Mucosa of descending colon (tissue), 3 donors: ENCODE measurements at regions not wholly inside any gene's neighbourhood (a gene's known extent, or its start where the extent isn't known, plus 50 kb on each side); places are given as distances from the start of the nearest gene placed in this dataset.
A peak's percentile ranks its signal among the peaks of the same experiment; 100 is the strongest.

Source experiments
- ATAC-seq: fragments of 200-7000 bp; cut with Tn5 transposase; one replicate; pipeline ENCODE4 v1.9.1; 2020; ENCODE audit warnings: mild to moderate bottlenecking, moderate library complexity
- DNase-seq, 3 donors: peaks; one replicate each; pipeline ENCODE4 v3.0.0-alpha.2; 2020
- H3K36me3 ChIP-seq: fragments of 200-600 bp; one replicate; pipeline ENCODE4 v1.8.0; 2021; ENCODE audit warnings: low read depth, mild to moderate bottlenecking
- H3K4me1 ChIP-seq: fragments of 200-600 bp; one replicate; pipeline ENCODE4 v1.8.0; 2021; ENCODE audit warnings: low read depth, mild to moderate bottlenecking
- H3K4me3 ChIP-seq: fragments of 200-600 bp; one replicate; pipeline ENCODE4 v1.8.0; 2021; ENCODE audit warnings: mild to moderate bottlenecking
- H3K9me3 ChIP-seq: fragments of 200-600 bp; one replicate; pipeline ENCODE4 v1.8.0; 2021; ENCODE audit warnings: mild to moderate bottlenecking
- CTCF ChIP-seq: fragments of 200-600 bp; IDR thresholded peaks from one replicate; pipeline ENCODE4 v1.8.0; 2022; ENCODE audit warnings: antibody characterized with exemption, mild to moderate bottlenecking
- intact Hi-C, 2 donors: fragments of 100-400 bp; cut with DNase I in 1 of 2; cut with micrococcal nuclease in 1 of 2; formaldehyde crosslinking; loops; one replicate each; pipeline versions ENCODE4 v1.11.0 to v1.11.1; 2022; cut with DNase I, micrococcal nuclease
- donor health status: DM: no; HTN: no; CAD: no; lungs with moderate emphysema.
- donor health status: DM: no; HTN: no; CAD: no.
- donor health status: DM: no; HTN: yes; CAD: no.

DNA sequence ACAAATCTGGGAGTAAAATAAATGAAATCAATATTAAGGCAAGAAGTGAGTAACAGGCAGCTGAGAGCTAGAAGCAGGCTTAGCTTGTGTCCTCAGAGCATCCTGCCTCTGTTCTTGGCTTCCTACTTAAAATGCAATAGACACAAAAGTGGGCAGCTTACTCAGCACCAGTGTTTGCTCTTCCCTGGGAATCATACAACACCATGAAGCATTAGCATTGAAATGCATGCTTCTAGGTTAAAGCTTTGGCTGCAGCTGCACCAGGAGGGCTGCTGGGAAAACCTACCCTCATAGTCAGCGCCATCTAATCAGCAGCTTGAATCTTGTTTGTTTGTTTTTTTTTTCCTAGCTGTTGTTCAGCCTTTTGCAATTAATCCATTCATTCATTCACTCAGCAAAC lies 104.2 kb upstream of the VWC2 start:
- Histone ChIP-seq H3K9me3 (no peaks in the 10 kb centered on the region), H3K36me3 (no peaks in the 10 kb centered on the region), H3K4me1 (no peaks in the 10 kb centered on the region), H3K4me3 (no peak overlapping the region)
- no peak for DNase-seq
- intact Hi-C loops = no loop called here
- no peak for ATAC-seq
- no peak for TF ChIP-seq CTCF

DNA sequence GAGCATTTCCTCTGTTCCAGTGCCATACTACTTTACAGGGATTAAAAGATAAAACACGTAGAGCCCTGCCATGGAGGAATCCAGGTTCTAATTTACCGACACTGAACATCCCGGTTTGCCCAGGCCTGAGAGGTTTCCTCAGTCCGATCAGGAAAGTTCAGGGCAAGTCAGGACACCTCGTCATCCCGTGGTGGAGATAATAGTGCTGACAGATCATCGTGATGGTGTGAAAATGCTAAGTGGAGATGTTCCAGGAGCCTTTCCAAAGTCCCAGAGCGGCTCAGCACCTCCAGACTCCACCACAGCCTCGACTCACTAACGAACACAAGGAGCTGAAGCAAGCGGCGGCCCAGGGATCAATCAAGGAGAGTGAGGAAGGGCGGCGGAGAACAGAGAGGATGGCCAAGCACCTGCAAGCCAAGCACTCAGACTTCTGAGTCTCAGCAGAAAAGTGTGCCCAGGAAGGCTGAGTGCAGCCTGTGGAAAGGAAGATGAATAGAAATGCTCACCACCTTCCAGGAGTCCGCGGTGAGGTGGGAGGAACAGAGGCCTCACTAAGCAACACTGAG lies 103.7 kb upstream of the VWC2 start:
- no peak for ATAC-seq

GRCh38 chr7:49670991-49671390 lies 102.4 kb upstream of the VWC2 start:
- Histone ChIP-seq H3K9me3 (no peaks in the 10 kb centered on the region), H3K4me1 (no peaks in the 10 kb centered on the region), H3K4me3 (no peak overlapping the region), H3K36me3 (no peaks in the 10 kb centered on the region)
- no peak for DNase-seq
- peak; percentile 33 for ATAC-seq
- no peak for TF ChIP-seq CTCF
- intact Hi-C loops = no loop called here

More for the DNA sequence above, 103.7 kb upstream of the VWC2 start:
- no peaks in the 10 kb centered on the region for H3K4me1 ChIP-seq
- DNase-seq = no peak
- no peak for TF ChIP-seq CTCF
- no peaks in the 10 kb centered on the region for H3K9me3 ChIP-seq
- intact Hi-C loops = no loop called here
- H3K36me3 ChIP-seq = no peaks in the 10 kb centered on the region
- H3K4me3 ChIP-seq = no peak overlapping the region

- no peak for TF ChIP-seq CTCF
- H3K4me3 ChIP-seq = no peak overlapping the region
- ATAC-seq = no peak
- no peaks in the 10 kb centered on the region for H3K9me3 ChIP-seq
- no peaks in the 10 kb centered on the region for H3K4me1 ChIP-seq
- intact Hi-C loops = no loop called here
- DNase-seq = no peak
- no peaks in the 10 kb centered on the region for H3K36me3 ChIP-seq
These were observed 80.9 kb upstream of the VWC2 start for GRCh38 chr7:49692516-49692915.

DNA sequence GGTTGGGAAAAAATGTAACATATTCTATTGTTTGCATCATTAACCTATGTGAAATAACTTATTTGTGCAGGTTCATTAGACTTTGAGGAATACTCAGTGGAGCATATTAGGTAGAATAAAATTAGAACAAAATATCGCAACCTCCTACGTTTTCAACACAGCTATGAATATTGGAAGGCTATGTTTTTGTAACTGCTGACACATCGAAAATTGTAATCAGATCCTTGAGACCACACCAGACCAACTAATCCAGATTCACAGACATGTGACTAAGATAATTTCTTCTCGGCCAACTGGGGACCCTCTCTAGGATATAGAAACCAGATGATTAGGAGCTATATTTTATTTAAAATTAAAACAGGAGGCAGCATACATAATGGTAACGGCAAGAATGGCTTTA lies 77.5 kb upstream of the VWC2 start:
- Histone ChIP-seq H3K36me3 (no peaks in the 10 kb centered on the region), H3K9me3 (no peaks in the 10 kb centered on the region), H3K4me3 (no peak overlapping the region), H3K4me1 (no peaks in the 10 kb centered on the region)
- intact Hi-C loops = no loop called here
- no peak for TF ChIP-seq CTCF
- DNase-seq (no peak), ATAC-seq (no peak)

- ATAC-seq = no peak
- no peaks in the 10 kb centered on the region for H3K4me1 ChIP-seq
- H3K9me3 ChIP-seq = no peaks in the 10 kb centered on the region
- no peaks in the 10 kb centered on the region for H3K36me3 ChIP-seq
- DNase-seq = no peak
- TF ChIP-seq CTCF = no peak
- H3K4me3 ChIP-seq = no peak overlapping the region
- intact Hi-C loops = no loop called here
These were observed 72.6 kb upstream of the VWC2 start for GRCh38 chr7:49700841-49701240.
